PFSK-1 (cell line): ENCODE measurements at regions not wholly inside any gene's neighbourhood (a gene's known extent, or its start where the extent isn't known, plus 50 kb on each side); places are given as distances from the start of the nearest gene placed in this dataset.

Experiments used
- FOXP2 ChIP-seq: optimal IDR thresholded peaks from 2 replicates; pipeline ENCODE3; 2011; ENCODE audit warnings: borderline replicate concordance, control low read depth, inconsistent platforms; ENCODE audit not compliant: insufficient read depth; ENCODE audit errors: extremely low read length, extremely low read depth
- POLR2AphosphoS5 ChIP-seq: IDR thresholded peaks from 2 replicates; pipeline ENCODE4 v1.6.1; 2012; ENCODE audit warnings: low read depth, mild to moderate bottlenecking, control low read depth, low read length, moderate library complexity
- SIN3A ChIP-seq: IDR thresholded peaks from 2 replicates; pipeline ENCODE4 v1.6.1; 2012; ENCODE audit warnings: mild to moderate bottlenecking, low read length, moderate library complexity, borderline replicate concordance; ENCODE audit not compliant: insufficient read depth
- TAF1 ChIP-seq: IDR thresholded peaks from 2 replicates; pipeline ENCODE4 v1.6.1; 2012; ENCODE audit warnings: low read length, control low read depth, borderline replicate concordance; ENCODE audit not compliant: insufficient read depth
- TF ChIP-seq, protein P1 (sequence below), 2 experiments: IDR thresholded peaks; 2 replicates each; pipeline versions ENCODE4 v1.6.1 to v1.8.0; 2011 to 2012; ENCODE audit warnings: low read depth in 2 of 2, low read length in 2 of 2, control low read depth in 1 of 2, inconsistent platforms in 1 of 2, mild to moderate bottlenecking in 1 of 2, moderate library complexity in 1 of 2; ENCODE audit not compliant: insufficient read depth in 1 of 2

DNA sequence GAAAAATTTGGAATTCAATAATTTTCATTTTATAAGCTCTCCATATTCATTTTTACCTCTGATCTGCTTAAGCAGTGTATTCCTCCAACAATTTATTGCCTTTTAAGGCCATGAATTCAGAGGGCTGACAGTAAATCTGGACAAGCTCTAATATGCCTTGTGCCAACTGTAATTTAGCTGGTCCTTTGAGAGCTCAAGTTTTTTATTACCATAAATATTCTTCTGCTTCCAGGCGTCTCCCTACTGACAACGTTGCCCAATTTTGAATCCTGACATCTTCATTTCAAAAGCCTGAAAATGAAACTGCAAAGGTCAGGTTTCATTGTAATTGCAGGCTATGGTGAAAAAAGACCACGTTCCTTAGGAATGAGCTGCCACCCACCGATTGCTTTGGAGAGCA, 95.8 kb upstream of the GEMIN8 start:
- no peak for TF ChIP-seq TAF1
- no peak for TF ChIP-seq POLR2AphosphoS5
- TF ChIP-seq, protein P1, sequence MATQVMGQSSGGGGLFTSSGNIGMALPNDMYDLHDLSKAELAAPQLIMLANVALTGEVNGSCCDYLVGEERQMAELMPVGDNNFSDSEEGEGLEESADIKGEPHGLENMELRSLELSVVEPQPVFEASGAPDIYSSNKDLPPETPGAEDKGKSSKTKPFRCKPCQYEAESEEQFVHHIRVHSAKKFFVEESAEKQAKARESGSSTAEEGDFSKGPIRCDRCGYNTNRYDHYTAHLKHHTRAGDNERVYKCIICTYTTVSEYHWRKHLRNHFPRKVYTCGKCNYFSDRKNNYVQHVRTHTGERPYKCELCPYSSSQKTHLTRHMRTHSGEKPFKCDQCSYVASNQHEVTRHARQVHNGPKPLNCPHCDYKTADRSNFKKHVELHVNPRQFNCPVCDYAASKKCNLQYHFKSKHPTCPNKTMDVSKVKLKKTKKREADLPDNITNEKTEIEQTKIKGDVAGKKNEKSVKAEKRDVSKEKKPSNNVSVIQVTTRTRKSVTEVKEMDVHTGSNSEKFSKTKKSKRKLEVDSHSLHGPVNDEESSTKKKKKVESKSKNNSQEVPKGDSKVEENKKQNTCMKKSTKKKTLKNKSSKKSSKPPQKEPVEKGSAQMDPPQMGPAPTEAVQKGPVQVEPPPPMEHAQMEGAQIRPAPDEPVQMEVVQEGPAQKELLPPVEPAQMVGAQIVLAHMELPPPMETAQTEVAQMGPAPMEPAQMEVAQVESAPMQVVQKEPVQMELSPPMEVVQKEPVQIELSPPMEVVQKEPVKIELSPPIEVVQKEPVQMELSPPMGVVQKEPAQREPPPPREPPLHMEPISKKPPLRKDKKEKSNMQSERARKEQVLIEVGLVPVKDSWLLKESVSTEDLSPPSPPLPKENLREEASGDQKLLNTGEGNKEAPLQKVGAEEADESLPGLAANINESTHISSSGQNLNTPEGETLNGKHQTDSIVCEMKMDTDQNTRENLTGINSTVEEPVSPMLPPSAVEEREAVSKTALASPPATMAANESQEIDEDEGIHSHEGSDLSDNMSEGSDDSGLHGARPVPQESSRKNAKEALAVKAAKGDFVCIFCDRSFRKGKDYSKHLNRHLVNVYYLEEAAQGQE (IDR thresholded peaks at IDR 0.05; ENCODE audit: insufficient read depth in 1 of 2, low read depth in 2 of 2, low read length in 2 of 2) = no peak
- no peak for TF ChIP-seq SIN3A
- TF ChIP-seq FOXP2 = no peak
